IPS-18a (cell line): ENCODE measurements at regions not wholly inside any gene's neighbourhood (a gene's known extent, or its start where the extent isn't known, plus 50 kb on each side); places are given as distances from the start of the nearest gene placed in this dataset.

Experiments used
- H3K27ac ChIP-seq: one replicate; pipeline ENCODE4 v1.5.1; 2013; ENCODE audit warnings: low read length
- H3K27me3 ChIP-seq: one replicate; pipeline ENCODE4 v1.6.1; 2013; ENCODE audit warnings: mild to moderate bottlenecking, low read length; ENCODE audit not compliant: control insufficient read depth, insufficient read depth
- H3K36me3 ChIP-seq: one replicate; pipeline ENCODE4 v1.6.1; 2013; ENCODE audit warnings: low read depth, low read length; ENCODE audit not compliant: control insufficient read depth
- H3K4me1 ChIP-seq: one replicate; pipeline ENCODE4 v1.6.1; 2013; ENCODE audit warnings: low read depth, low read length; ENCODE audit not compliant: control insufficient read depth
- H3K4me3 ChIP-seq: one replicate; pipeline ENCODE4 v1.5.1; 2013; ENCODE audit warnings: low read length
- H3K9ac ChIP-seq: one replicate; pipeline ENCODE4 v1.6.1; 2013; ENCODE audit warnings: mild to moderate bottlenecking, low read length, moderate library complexity
- H3K9me3 ChIP-seq: one replicate; pipeline ENCODE4 v1.6.1; 2013; ENCODE audit warnings: low read depth, low read length; ENCODE audit not compliant: control insufficient read depth

- Histone ChIP-seq H3K36me3 (no peaks in the 10 kb centered on the region), H3K9me3 (no peaks in the 10 kb centered on the region), H3K4me3 (no peak overlapping the region), H3K4me1 (peaks cover 1% of the 10 kb centered on the region), H3K27me3 (no peaks in the 10 kb centered on the region), H3K27ac (no peak overlapping the region), H3K9ac (no peak overlapping the region)
These were observed 181.5 kb upstream of the ATP1B1 start for GRCh38 chr1:168924976-168925375.

DNA sequence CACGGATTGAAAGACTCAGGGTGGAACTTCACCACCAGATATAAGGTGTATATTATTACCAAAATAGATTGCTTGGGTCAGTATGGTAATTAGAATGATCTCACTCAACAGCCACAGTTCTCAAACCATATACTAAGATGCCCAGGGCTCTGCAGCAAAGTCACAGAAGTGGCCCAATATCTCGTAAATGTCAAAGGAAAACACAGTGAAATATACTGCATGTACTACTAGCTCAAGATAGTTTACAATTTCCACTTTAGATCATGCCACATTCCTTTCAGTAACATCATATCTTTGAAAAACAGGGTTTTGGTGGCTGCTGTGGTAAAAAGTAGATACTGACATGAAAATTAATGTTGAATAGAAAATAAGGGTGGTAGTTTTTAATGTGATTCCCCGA is 180.3 kb upstream of the ATP1B1 start:
- H3K9me3 ChIP-seq, result no peaks in the 10 kb centered on the region

GRCh38 chr1:168932539-168932938 is 174.0 kb upstream of the ATP1B1 start:
- no peak overlapping the region for H3K9ac ChIP-seq
- H3K27me3 ChIP-seq, result no peaks in the 10 kb centered on the region
- no peaks in the 10 kb centered on the region for H3K9me3 ChIP-seq
- no peak overlapping the region for H3K27ac ChIP-seq
- no peaks in the 10 kb centered on the region for H3K4me1 ChIP-seq
- H3K36me3 ChIP-seq, result no peaks in the 10 kb centered on the region
- no peak overlapping the region for H3K4me3 ChIP-seq

More for the DNA sequence above, 180.3 kb upstream of the ATP1B1 start:
- H3K4me1 ChIP-seq, result no peaks in the 10 kb centered on the region
- no peaks in the 10 kb centered on the region for H3K27me3 ChIP-seq
- H3K27ac ChIP-seq, result no peak overlapping the region
- no peaks in the 10 kb centered on the region for H3K36me3 ChIP-seq
- no peak overlapping the region for H3K9ac ChIP-seq
- H3K4me3 ChIP-seq, result no peak overlapping the region

GRCh38 chr1:168933141-168933805 is 173.2 kb upstream of the ATP1B1 start:
- Histone ChIP-seq H3K27ac (no peak overlapping the region), H3K36me3 (no peaks in the 10 kb centered on the region), H3K9ac (no peak overlapping the region), H3K27me3 (no peaks in the 10 kb centered on the region), H3K4me1 (no peaks in the 10 kb centered on the region), H3K9me3 (no peaks in the 10 kb centered on the region), H3K4me3 (no peak overlapping the region)

DNA sequence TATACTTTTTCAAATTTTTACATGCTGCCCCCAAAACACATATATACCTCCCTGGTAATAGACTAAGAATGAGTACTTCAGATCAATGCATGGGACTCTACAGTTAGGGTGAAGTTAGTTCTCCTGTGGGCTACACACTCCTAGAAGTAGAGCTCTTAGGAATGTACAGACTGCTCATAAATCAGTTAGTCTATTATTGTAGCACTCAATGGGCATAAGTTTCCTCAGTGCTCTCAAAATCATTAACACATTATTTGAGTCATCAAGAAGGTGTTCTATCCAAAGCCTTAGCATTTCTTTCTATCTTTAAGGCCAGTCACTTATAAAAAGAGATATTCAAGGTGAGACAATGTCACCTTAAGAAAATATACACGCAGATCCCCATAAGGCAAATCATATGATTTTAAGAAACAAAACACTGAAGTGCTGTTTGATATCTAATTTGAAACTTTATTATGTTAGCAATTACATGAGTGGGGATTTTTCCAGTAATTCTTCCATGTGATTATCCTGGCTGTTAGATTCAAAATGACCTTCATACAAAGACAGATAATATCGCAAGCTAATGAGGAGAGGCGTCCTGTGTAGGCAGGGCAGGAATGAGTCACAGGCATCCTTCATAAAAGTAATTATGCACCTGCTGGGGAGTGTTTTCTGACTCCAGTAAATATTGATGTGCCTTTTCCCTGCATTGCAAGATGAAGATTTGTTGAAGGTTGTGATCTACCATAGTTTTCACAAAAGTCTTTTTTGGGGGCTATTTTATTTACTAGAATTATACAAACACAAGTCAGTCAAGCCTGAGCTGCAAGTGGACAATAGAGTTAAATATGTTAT is 167.2 kb upstream of the ATP1B1 start:
- H3K36me3 ChIP-seq, result no peaks in the 10 kb centered on the region
- no peaks in the 10 kb centered on the region for H3K27me3 ChIP-seq
- no peak overlapping the region for H3K9ac ChIP-seq
- peaks cover 5% of the 10 kb centered on the region for H3K4me1 ChIP-seq
- H3K4me3 ChIP-seq, result no peak overlapping the region
- H3K9me3 ChIP-seq, result no peaks in the 10 kb centered on the region
- H3K27ac ChIP-seq, result no peak overlapping the region

DNA sequence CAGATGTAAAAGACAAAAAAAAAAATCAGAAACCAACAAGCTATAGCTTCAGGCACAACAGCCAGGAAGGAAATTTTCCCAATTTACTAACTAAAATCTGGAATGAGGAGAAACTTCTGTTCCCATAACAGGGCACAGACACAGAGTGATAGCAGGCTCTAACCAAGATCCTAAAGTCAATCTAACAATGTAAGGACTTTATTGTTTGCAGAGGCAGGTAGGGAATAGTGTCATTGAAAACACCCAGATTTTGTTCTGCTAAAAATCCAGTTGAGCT is 166.6 kb upstream of the ATP1B1 start:
- H3K4me3 ChIP-seq, result no peak overlapping the region

GRCh38 chr1:168941640-168942039 is 164.8 kb upstream of the ATP1B1 start:
- Histone ChIP-seq H3K9me3 (no peaks in the 10 kb centered on the region), H3K4me3 (no peak overlapping the region)

More for the DNA sequence above, 166.6 kb upstream of the ATP1B1 start:
- Histone ChIP-seq H3K9ac (no peak overlapping the region), H3K4me1 (peaks cover 5% of the 10 kb centered on the region), H3K27me3 (no peaks in the 10 kb centered on the region), H3K27ac (no peak overlapping the region), H3K9me3 (no peaks in the 10 kb centered on the region), H3K36me3 (no peaks in the 10 kb centered on the region)

GRCh38 chr1:168942165-168942564 is 164.3 kb upstream of the ATP1B1 start:
- H3K9ac ChIP-seq, result no peak overlapping the region
- H3K27ac ChIP-seq, result no peak overlapping the region
- H3K27me3 ChIP-seq, result no peaks in the 10 kb centered on the region
- no peak overlapping the region for H3K4me3 ChIP-seq
- no peaks in the 10 kb centered on the region for H3K36me3 ChIP-seq
- H3K9me3 ChIP-seq, result no peaks in the 10 kb centered on the region
- peaks cover 5% of the 10 kb centered on the region for H3K4me1 ChIP-seq

More at GRCh38 chr1:168941640-168942039, 164.8 kb upstream of the ATP1B1 start:
- no peak overlapping the region for H3K9ac ChIP-seq
- no peak overlapping the region for H3K27ac ChIP-seq
- no peaks in the 10 kb centered on the region for H3K36me3 ChIP-seq
- H3K27me3 ChIP-seq, result no peaks in the 10 kb centered on the region
- peaks cover 5% of the 10 kb centered on the region for H3K4me1 ChIP-seq

GRCh38 chr1:168945870-168946269 is 160.6 kb upstream of the ATP1B1 start:
- no peak overlapping the region for H3K27ac ChIP-seq
- H3K9me3 ChIP-seq, result no peaks in the 10 kb centered on the region
- no peaks in the 10 kb centered on the region for H3K36me3 ChIP-seq
- H3K27me3 ChIP-seq, result no peaks in the 10 kb centered on the region
- H3K9ac ChIP-seq, result no peak overlapping the region
- peaks cover 5% of the 10 kb centered on the region for H3K4me1 ChIP-seq
- H3K4me3 ChIP-seq, result no peak overlapping the region

- Histone ChIP-seq H3K27me3 (no peaks in the 10 kb centered on the region), H3K9ac (no peak overlapping the region), H3K36me3 (no peaks in the 10 kb centered on the region), H3K4me3 (no peak overlapping the region), H3K27ac (no peak overlapping the region), H3K4me1 (no peaks in the 10 kb centered on the region), H3K9me3 (no peaks in the 10 kb centered on the region)
These were observed 159.4 kb upstream of the ATP1B1 start for GRCh38 chr1:168947041-168947440.

GRCh38 chr1:168949672-168950071 is 156.8 kb upstream of the ATP1B1 start:
- Histone ChIP-seq H3K27ac (no peak overlapping the region), H3K9ac (no peak overlapping the region), H3K27me3 (no peaks in the 10 kb centered on the region), H3K36me3 (no peaks in the 10 kb centered on the region), H3K4me3 (no peak overlapping the region), H3K9me3 (no peaks in the 10 kb centered on the region), H3K4me1 (no peaks in the 10 kb centered on the region)

- Histone ChIP-seq H3K36me3 (no peaks in the 10 kb centered on the region), H3K27me3 (no peaks in the 10 kb centered on the region), H3K4me3 (no peak overlapping the region), H3K9me3 (no peaks in the 10 kb centered on the region), H3K4me1 (no peaks in the 10 kb centered on the region), H3K9ac (no peak overlapping the region), H3K27ac (no peak overlapping the region)
These were observed 148.7 kb upstream of the ATP1B1 start for GRCh38 chr1:168957818-168958217.
